Rectal smooth muscle tissue (tissue), 1 donor: ENCODE measurements at regions not wholly inside any gene's neighbourhood (a gene's known extent, or its start where the extent isn't known, plus 50 kb on each side); places are given as distances from the start of the nearest gene placed in this dataset.

Source experiments
- H3K27ac ChIP-seq: one replicate; pipeline ENCODE4 v1.7.0; 2013; ENCODE audit warnings: low read depth, low read length, inconsistent platforms
- H3K27me3 ChIP-seq: one replicate; pipeline ENCODE4 v1.7.0; 2013; ENCODE audit warnings: low read length; ENCODE audit not compliant: control insufficient read depth, insufficient read depth
- H3K36me3 ChIP-seq: one replicate; pipeline ENCODE4 v1.7.0; 2013; ENCODE audit warnings: low read length; ENCODE audit not compliant: control insufficient read depth, insufficient read depth
- H3K4me1 ChIP-seq: one replicate; pipeline ENCODE4 v1.7.0; 2013; ENCODE audit warnings: low read length; ENCODE audit not compliant: control insufficient read depth, insufficient read depth
- H3K4me3 ChIP-seq: one replicate; pipeline ENCODE4 v1.7.0; 2013; ENCODE audit warnings: low read length
- H3K9ac ChIP-seq: one replicate; pipeline ENCODE4 v1.7.0; 2013; ENCODE audit warnings: low read length

GRCh38 chr7:24402655-24403054 is 118.7 kb downstream of the NPY start:
- no peaks in the 10 kb centered on the region for H3K27me3 ChIP-seq
- H3K9ac ChIP-seq = no peak overlapping the region
- no peaks in the 10 kb centered on the region for H3K4me1 ChIP-seq
- H3K36me3 ChIP-seq = no peaks in the 10 kb centered on the region
- no peak overlapping the region for H3K4me3 ChIP-seq
- no peak overlapping the region for H3K27ac ChIP-seq

GRCh38 chr7:24403557-24403956 is 119.6 kb downstream of the NPY start:
- H3K36me3 ChIP-seq = no peaks in the 10 kb centered on the region
- H3K27me3 ChIP-seq = no peaks in the 10 kb centered on the region
- no peaks in the 10 kb centered on the region for H3K4me1 ChIP-seq
- H3K27ac ChIP-seq = no peak overlapping the region
- no peak overlapping the region for H3K4me3 ChIP-seq
- H3K9ac ChIP-seq = no peak overlapping the region

GRCh38 chr7:24404315-24404714 is 120.3 kb downstream of the NPY start:
- no peaks in the 10 kb centered on the region for H3K36me3 ChIP-seq
- H3K27me3 ChIP-seq = no peaks in the 10 kb centered on the region
- no peaks in the 10 kb centered on the region for H3K4me1 ChIP-seq
- H3K9ac ChIP-seq = no peak overlapping the region
- no peak overlapping the region for H3K27ac ChIP-seq
- no peak overlapping the region for H3K4me3 ChIP-seq

GRCh38 chr7:24405002-24405401 is 121.0 kb downstream of the NPY start:
- Histone ChIP-seq H3K4me1 (no peaks in the 10 kb centered on the region), H3K27ac (no peak overlapping the region), H3K27me3 (no peaks in the 10 kb centered on the region), H3K9ac (no peak overlapping the region), H3K4me3 (no peak overlapping the region), H3K36me3 (no peaks in the 10 kb centered on the region)

GRCh38 chr7:24406053-24406788 is 122.2 kb downstream of the NPY start:
- no peaks in the 10 kb centered on the region for H3K27me3 ChIP-seq
- H3K9ac ChIP-seq = no peak overlapping the region
- no peaks in the 10 kb centered on the region for H3K4me1 ChIP-seq
- H3K36me3 ChIP-seq = no peaks in the 10 kb centered on the region
- H3K4me3 ChIP-seq = no peak overlapping the region
- no peak overlapping the region for H3K27ac ChIP-seq

GRCh38 chr7:24406789-24407299 is 122.9 kb downstream of the NPY start:
- no peaks in the 10 kb centered on the region for H3K4me1 ChIP-seq
- no peaks in the 10 kb centered on the region for H3K27me3 ChIP-seq
- H3K27ac ChIP-seq = no peak overlapping the region
- no peak overlapping the region for H3K4me3 ChIP-seq
- H3K9ac ChIP-seq = no peak overlapping the region
- H3K36me3 ChIP-seq = no peaks in the 10 kb centered on the region

GRCh38 chr7:24407965-24408364 is 124.0 kb downstream of the NPY start:
- no peak overlapping the region for H3K27ac ChIP-seq
- no peaks in the 10 kb centered on the region for H3K27me3 ChIP-seq
- no peaks in the 10 kb centered on the region for H3K4me1 ChIP-seq
- H3K36me3 ChIP-seq = no peaks in the 10 kb centered on the region
- no peak overlapping the region for H3K4me3 ChIP-seq
- H3K9ac ChIP-seq = no peak overlapping the region

- no peak overlapping the region for H3K4me3 ChIP-seq
- no peaks in the 10 kb centered on the region for H3K4me1 ChIP-seq
- no peaks in the 10 kb centered on the region for H3K36me3 ChIP-seq
- H3K27ac ChIP-seq = no peak overlapping the region
- no peaks in the 10 kb centered on the region for H3K27me3 ChIP-seq
- H3K9ac ChIP-seq = no peak overlapping the region
Observed at GRCh38 chr7:24408798-24409430, 124.9 kb downstream of the NPY start.

GRCh38 chr7:24409431-24410024 is 125.5 kb downstream of the NPY start:
- Histone ChIP-seq H3K36me3 (no peaks in the 10 kb centered on the region), H3K4me3 (no peak overlapping the region), H3K27me3 (no peaks in the 10 kb centered on the region), H3K9ac (no peak overlapping the region), H3K27ac (no peak overlapping the region), H3K4me1 (no peaks in the 10 kb centered on the region)

GRCh38 chr7:24411226-24411625 is 127.2 kb downstream of the NPY start:
- Histone ChIP-seq H3K4me1 (no peaks in the 10 kb centered on the region), H3K27ac (no peak overlapping the region), H3K9ac (no peak overlapping the region), H3K36me3 (no peaks in the 10 kb centered on the region), H3K27me3 (no peaks in the 10 kb centered on the region), H3K4me3 (no peak overlapping the region)

- H3K9ac ChIP-seq = no peak overlapping the region
- H3K27me3 ChIP-seq = no peaks in the 10 kb centered on the region
- no peak overlapping the region for H3K4me3 ChIP-seq
- no peaks in the 10 kb centered on the region for H3K4me1 ChIP-seq
- H3K27ac ChIP-seq = no peak overlapping the region
- no peaks in the 10 kb centered on the region for H3K36me3 ChIP-seq
Observed at GRCh38 chr7:24417526-24418120, 133.6 kb downstream of the NPY start.

GRCh38 chr7:24419077-24419476 is 135.1 kb downstream of the NPY start:
- H3K4me1 ChIP-seq = no peaks in the 10 kb centered on the region
- no peak overlapping the region for H3K27ac ChIP-seq
- H3K4me3 ChIP-seq = no peak overlapping the region
- no peaks in the 10 kb centered on the region for H3K36me3 ChIP-seq
- H3K27me3 ChIP-seq = no peaks in the 10 kb centered on the region
- no peak overlapping the region for H3K9ac ChIP-seq
